Activated B cell treated with CpG ODN at 0.5 μM for 24 hours (primary cell): ENCODE measurements at regions not wholly inside any gene's neighbourhood (a gene's known extent, or its start where the extent isn't known, plus 50 kb on each side); places are given as distances from the start of the nearest gene placed in this dataset.
"Not testable (repeated sequence)": the region's sequence is repeated elsewhere in the genome, so short reads cannot be mapped to it uniquely, and the experiment has no call there.

ENCODE experiments used
- ATAC-seq: fragments of 200-7000 bp; cut with Tn5 transposase; one replicate; pipeline ENCODE4 v1.10.0; 2021; ENCODE audit warnings: low read depth, mild to moderate bottlenecking, moderate library complexity
- CTCF ChIA-PET: fragments of 350-600 bp; sonication (Branson Sonifier 250); formaldehyde crosslinking; loops from one replicate; lab custom pipeline; 2021; ENCODE audit warnings: antibody characterized with exemption; lab: Charles Lee
- POLR2A ChIA-PET: fragments of 350-600 bp; sonication (Branson Sonifier 250); formaldehyde crosslinking; loops from one replicate; lab custom pipeline; 2021; ENCODE audit warnings: antibody characterized with exemption; lab: Charles Lee
- DNase-seq: peaks from one replicate; pipeline ENCODE4 v3.0.0; 2022
- H3K27ac Mint-ChIP-seq: one replicate; pipeline ENCODE4 v1.8.0; 2020; ENCODE audit warnings: mixed read lengths
- H3K27me3 Mint-ChIP-seq: one replicate; pipeline ENCODE4 v1.8.0; 2021; ENCODE audit warnings: mixed read lengths
- H3K36me3 Mint-ChIP-seq: one replicate; pipeline ENCODE4 v1.8.0; 2021; ENCODE audit warnings: low read depth, mixed read lengths
- H3K4me1 Mint-ChIP-seq: one replicate; pipeline ENCODE4 v1.8.0; 2021; ENCODE audit warnings: mixed read lengths
- H3K4me3 Mint-ChIP-seq: one replicate; pipeline ENCODE4 v1.8.0; 2020; ENCODE audit warnings: mild to moderate bottlenecking, mixed read lengths
- H3K9me3 Mint-ChIP-seq: one replicate; pipeline ENCODE4 v1.8.0; 2020; ENCODE audit warnings: mixed read lengths
- intact Hi-C: fragments of 100-400 bp; cut with micrococcal nuclease; formaldehyde crosslinking; loops from one replicate; pipeline ENCODE4 v1.15.1; 2024
- TF ChIP-seq, protein P1 (sequence below): fragments of 200-600 bp; IDR thresholded peaks from one replicate; pipeline ENCODE4 v1.8.0; 2022; ENCODE audit warnings: antibody characterized with exemption, mild to moderate bottlenecking

DNA sequence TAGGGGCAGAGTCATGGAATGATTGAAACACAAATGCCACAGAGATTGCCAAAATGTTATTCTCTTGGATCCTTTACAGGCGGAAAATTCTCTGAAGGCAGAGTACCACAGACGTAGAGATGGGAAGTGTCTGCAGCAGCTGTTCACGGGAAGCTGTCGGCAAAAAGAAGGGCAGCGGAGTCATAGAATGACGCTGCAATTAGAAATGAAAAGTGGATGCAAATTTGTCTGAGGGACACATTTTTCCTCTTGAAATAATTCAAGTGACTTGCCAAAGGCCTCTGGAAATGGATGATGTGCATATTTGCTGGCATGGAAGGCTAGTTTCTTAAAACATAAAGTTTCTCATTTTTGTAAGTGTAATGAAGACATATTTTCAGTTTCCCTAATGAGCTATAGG, 77.5 kb upstream of the PLD5 start:
- ATAC-seq (no peak), DNase-seq (no peak)
- POLR2A ChIA-PET, result no interaction called here
- Mint-ChIP-seq H3K27me3 (no peaks in the 10 kb centered on the region), H3K9me3 (peaks cover 18% of the 10 kb centered on the region), H3K27ac (no peak overlapping the region), H3K4me1 (no peaks in the 10 kb centered on the region), H3K4me3 (no peak overlapping the region), H3K36me3 (no peaks in the 10 kb centered on the region)
- TF ChIP-seq, protein P1, sequence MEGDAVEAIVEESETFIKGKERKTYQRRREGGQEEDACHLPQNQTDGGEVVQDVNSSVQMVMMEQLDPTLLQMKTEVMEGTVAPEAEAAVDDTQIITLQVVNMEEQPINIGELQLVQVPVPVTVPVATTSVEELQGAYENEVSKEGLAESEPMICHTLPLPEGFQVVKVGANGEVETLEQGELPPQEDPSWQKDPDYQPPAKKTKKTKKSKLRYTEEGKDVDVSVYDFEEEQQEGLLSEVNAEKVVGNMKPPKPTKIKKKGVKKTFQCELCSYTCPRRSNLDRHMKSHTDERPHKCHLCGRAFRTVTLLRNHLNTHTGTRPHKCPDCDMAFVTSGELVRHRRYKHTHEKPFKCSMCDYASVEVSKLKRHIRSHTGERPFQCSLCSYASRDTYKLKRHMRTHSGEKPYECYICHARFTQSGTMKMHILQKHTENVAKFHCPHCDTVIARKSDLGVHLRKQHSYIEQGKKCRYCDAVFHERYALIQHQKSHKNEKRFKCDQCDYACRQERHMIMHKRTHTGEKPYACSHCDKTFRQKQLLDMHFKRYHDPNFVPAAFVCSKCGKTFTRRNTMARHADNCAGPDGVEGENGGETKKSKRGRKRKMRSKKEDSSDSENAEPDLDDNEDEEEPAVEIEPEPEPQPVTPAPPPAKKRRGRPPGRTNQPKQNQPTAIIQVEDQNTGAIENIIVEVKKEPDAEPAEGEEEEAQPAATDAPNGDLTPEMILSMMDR, result no peak
- intact Hi-C loops, result no loop called here
- CTCF ChIA-PET, result no interaction called here

DNA sequence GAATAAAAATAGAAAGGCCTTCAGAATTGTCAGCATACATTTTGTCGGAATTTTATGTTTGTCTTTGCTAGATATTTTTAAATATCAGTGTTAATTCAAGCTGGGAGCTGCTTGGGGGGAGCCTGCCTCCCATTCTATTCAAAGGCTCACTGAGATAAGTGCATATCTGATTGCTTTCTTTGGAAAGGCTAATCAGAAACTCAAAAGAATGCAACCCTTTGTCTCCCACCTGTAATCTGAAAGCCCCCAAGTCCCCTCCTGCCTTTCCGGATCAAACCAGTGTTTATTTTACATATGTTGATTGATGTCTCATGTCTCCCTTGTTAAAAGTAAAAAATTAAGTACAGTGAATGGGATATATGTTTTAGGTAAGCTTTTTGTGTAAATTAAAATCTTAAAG, 69.3 kb upstream of the PLD5 start:
- H3K36me3 Mint-ChIP-seq, CTCF ChIA-PET, ATAC-seq, POLR2A ChIA-PET, intact Hi-C loops, H3K4me1 Mint-ChIP-seq, H3K27me3 Mint-ChIP-seq, DNase-seq, H3K27ac Mint-ChIP-seq, H3K4me3 Mint-ChIP-seq: not testable (repeated sequence)
- peaks cover 34% of the 10 kb centered on the region for H3K9me3 Mint-ChIP-seq

DNA sequence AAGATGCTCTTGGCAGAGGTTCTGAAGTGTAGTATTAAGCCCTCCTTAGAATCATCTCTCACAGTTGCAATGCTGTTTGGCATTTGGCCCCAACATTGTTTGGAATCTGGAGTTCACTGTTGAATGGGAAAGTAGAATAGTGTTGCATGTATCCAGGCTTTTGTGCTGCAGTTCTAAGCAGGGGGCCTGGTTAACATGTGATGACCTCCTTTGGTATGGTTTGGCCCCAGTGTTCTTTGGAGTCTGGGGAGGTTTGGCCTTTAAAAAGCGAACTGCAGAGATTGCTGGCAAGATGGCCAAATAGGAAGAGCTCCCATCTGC, 61.8 kb upstream of the PLD5 start:
- Mint-ChIP-seq H3K4me1 (no peaks in the 10 kb centered on the region), H3K27me3 (no peaks in the 10 kb centered on the region), H3K9me3 (peaks cover 2% of the 10 kb centered on the region), H3K36me3 (no peaks in the 10 kb centered on the region), H3K27ac (no peak overlapping the region), H3K4me3 (no peak overlapping the region)
- ChIA-PET POLR2A (no interaction called here), CTCF (no interaction called here)
- DNase-seq (no peak), ATAC-seq (no peak)
- intact Hi-C loops, result no loop called here
- TF ChIP-seq, protein P1, result no peak

DNA sequence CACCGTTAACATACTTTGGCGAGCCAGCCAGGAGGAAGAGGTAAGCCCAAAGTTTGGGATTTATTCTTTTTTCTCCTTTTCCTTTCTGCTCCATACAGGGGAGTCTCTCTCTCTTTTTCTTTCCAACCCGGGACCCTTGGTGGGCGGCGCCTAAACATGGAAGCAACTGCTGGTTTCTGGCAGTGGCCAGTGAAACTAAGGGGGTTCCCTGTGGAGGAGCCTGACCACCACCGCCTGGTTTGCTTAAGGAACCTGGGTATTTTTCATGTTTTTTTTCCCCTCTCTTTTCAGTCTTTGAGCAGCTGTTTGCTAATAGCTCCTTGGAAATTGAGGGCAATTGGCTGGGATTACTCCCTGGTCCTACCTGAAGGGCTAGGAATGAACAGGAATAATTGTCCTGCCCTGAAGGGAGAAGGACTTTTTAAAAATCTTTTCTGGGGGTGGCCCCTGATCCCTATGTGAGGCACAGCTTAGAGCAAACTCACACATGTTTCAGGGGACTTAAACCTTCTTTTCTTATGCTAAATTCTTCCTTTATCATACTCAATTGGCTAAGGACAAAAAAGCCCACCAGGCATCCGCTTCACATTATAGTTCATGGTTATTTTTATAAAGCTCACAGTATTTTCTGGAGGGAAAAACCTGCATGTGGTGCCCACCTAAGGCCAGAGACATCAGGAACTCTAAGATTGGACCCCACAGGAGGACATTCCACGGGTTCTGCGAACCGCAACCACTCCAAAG, 61.3 kb upstream of the PLD5 start:
- H3K4me3 Mint-ChIP-seq, result no peak overlapping the region
- intact Hi-C loops, result no loop called here
- no peaks in the 10 kb centered on the region for H3K36me3 Mint-ChIP-seq
- no peaks in the 10 kb centered on the region for H3K4me1 Mint-ChIP-seq
- DNase-seq, result no peak
- peaks cover under 1% of the 10 kb centered on the region for H3K9me3 Mint-ChIP-seq
- TF ChIP-seq, protein P1, result no peak
- ChIA-PET CTCF (no interaction called here), POLR2A (no interaction called here)
- ATAC-seq, result no peak
- H3K27me3 Mint-ChIP-seq, result no peaks in the 10 kb centered on the region
- no peak overlapping the region for H3K27ac Mint-ChIP-seq

DNA sequence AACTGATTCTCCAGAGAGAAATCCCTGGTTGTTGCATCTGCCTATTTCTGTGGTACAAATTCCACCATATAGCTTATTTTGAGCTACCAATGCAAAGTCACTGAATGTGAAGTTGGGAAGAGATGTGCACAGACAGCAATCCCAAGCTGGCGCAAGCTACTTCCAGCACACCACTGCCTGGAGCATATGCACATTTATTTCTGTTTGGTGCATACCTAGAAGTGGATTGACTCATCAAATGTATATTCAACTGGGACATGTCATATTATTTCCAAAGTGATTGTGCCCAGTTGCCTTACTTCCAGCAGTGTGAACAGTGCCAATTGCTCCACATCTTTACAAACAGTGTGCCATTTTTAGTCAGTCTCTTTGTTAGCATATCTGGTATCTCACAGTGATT, 58.2 kb upstream of the PLD5 start:
- Mint-ChIP-seq H3K4me3 (no peak overlapping the region), H3K27me3 (no peaks in the 10 kb centered on the region), H3K36me3 (no peaks in the 10 kb centered on the region), H3K9me3 (peaks cover 3% of the 10 kb centered on the region), H3K4me1 (no peaks in the 10 kb centered on the region), H3K27ac (no peak overlapping the region)
- POLR2A ChIA-PET, result no interaction called here
- CTCF ChIA-PET, result no interaction called here
- TF ChIP-seq, protein P1, result no peak
- intact Hi-C loops, result no loop called here
- ATAC-seq (no peak), DNase-seq (no peak)
